ENCODE measurements at regions not wholly inside any gene's neighbourhood (a gene's known extent, or its start where the extent isn't known, plus 50 kb on each side); places are given as distances from the start of the nearest gene placed in this dataset.

- TF ChIP-seq REST (IDR thresholded peaks at IDR 0.05; ENCODE audit: low read depth, low read length) (no peak), HDGF (IDR thresholded peaks at IDR 0.05) (no peak), DPF2 (IDR thresholded peaks at IDR 0.05) (peak; percentile 38; the same call in 1 of the 2 replicates), HSF1 (IDR thresholded peaks at IDR 0.05; ENCODE audit: low read depth, low read length) (no peak), MTA2 (IDR thresholded peaks at IDR 0.05; ENCODE audit: low read depth) (peak; percentile 39; the same call in 1 of the 2 replicates), ZNF274 (IDR thresholded peaks at IDR 0.05; ENCODE audit: insufficient read depth, insufficient read length) (no peak), CBFB (IDR thresholded peaks at IDR 0.05; ENCODE audit: low read depth) (no peak), STAT3 (IDR thresholded peaks at IDR 0.05; ENCODE audit: low read depth, low read length) (no peak), BMI1 (IDR thresholded peaks at IDR 0.05; ENCODE audit: borderline replicate concordance) (no peak), PAX8 (IDR thresholded peaks at IDR 0.05) (no peak), TARDBP (IDR thresholded peaks at IDR 0.05; ENCODE audit: borderline replicate concordance) (no peak), POLR2AphosphoS2 (IDR thresholded peaks at IDR 0.05; ENCODE audit: low read depth, low read length) (no peak), SREBF1 (IDR thresholded peaks at IDR 0.05; ENCODE audit: low read length) (no peak), RBBP5 (conservative IDR thresholded peaks at IDR 0.05) (no peak), EGR1 (IDR thresholded peaks at IDR 0.05; ENCODE audit: borderline replicate concordance in 1 of 2, low read depth in 2 of 2, low read length in 2 of 2) (no peak)
Measured at GRCh38 chr6:151723152-151723551, 84.3 kb upstream of the ESR1 start (continued).

Data from GM12878 (cell line).